ENCODE measurements at regions not wholly inside any gene's neighbourhood (a gene's known extent, or its start where the extent isn't known, plus 50 kb on each side); places are given as distances from the start of the nearest gene placed in this dataset.

DNA sequence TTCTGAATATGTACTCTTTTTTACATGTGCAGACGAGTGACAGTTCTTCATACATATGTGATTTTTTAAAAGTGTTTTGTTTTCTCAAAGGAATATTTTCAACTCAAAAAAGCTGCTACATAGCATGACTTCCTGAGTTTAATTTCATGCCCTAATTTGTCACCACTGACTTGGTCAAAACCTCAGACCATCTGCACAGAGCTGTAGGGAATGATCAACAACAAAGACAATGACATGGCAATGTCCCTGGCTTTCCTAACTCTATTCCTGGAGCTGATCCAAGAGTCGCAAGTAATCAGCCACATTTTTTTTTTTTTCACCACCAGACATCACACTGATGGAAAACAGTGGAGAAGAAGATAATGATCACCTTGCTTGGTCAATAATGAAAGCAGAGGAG is 97.7 kb downstream of the TMA16 start:
- no peak overlapping the region for H3K4me3 ChIP-seq (ENCODE audit: low read depth, poor library complexity, severe bottlenecking)
- DNase-seq (ENCODE audit: low spot score in 2 of 2), result no peak
- intact Hi-C loops (cut with DNase I; ENCODE audit: low total_unique reads), result no loop called here
- TF ChIP-seq CTCF (IDR thresholded peaks at IDR 0.05) (no peak), POLR2A (IDR thresholded peaks at IDR 0.05) (no peak)
- WGBS, 2 donors, result 34 to 38% methylated on average over 2 of the region's 2 CpGs

DNA sequence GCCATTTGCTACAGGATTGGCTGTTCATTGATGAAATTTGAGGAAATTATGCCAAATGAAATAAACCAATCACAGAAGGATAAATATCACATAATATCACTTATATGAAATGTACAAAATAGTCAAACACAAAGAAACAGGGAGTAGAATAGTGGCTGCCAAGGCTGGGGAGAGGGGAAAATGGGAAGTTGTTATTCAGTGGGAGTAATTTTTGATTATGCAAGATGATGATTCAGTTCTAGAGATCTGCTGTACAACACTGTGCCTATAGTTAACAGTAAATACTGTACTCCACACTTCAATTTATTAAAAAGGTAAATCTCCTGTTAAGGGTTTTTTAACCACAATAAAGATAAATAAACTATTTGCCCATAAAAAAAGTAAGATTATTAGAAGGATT is 101.1 kb downstream of the TMA16 start:
- no peak for DNase-seq (ENCODE audit: low spot score in 2 of 2)
- intact Hi-C loops (cut with DNase I; ENCODE audit: low total_unique reads), result no loop called here
- TF ChIP-seq POLR2A (IDR thresholded peaks at IDR 0.05) (no peak), CTCF (IDR thresholded peaks at IDR 0.05) (no peak)
- no peak overlapping the region for H3K4me3 ChIP-seq (ENCODE audit: low read depth, poor library complexity, severe bottlenecking)

GRCh38 chr4:163598028-163598427 is 103.5 kb downstream of the TMA16 start:
- intact Hi-C loops (cut with DNase I; ENCODE audit: low total_unique reads), result no loop called here
- no peak for DNase-seq (ENCODE audit: low spot score in 2 of 2)
- 88 to 91% methylated on average over 4 of the region's 4 CpGs for WGBS, 2 donors
- no peak overlapping the region for H3K4me3 ChIP-seq (ENCODE audit: low read depth, poor library complexity, severe bottlenecking)
- TF ChIP-seq POLR2A (IDR thresholded peaks at IDR 0.05) (no peak), CTCF (IDR thresholded peaks at IDR 0.05) (no peak)

DNA sequence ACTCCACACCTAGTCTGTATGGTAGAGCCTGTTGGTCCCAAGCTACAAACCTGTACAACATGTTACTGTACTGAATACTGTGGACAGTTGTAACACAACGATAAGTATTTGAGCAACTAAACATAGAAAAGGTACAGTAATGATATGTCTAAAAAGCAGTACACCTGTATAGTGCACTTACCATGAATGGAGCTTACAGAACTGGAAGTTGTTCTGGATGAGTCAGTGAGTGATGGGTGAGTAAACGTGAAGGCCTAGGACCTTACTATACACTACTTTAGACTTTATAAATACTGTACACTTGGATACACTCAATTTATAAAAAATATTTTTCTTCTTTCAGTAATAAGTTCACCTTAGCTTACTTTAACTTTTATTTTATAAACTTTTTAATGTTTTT is 104.0 kb downstream of the TMA16 start:
- TF ChIP-seq POLR2A (IDR thresholded peaks at IDR 0.05), result no peak
- no peak for TF ChIP-seq CTCF (IDR thresholded peaks at IDR 0.05)
- intact Hi-C loops (cut with DNase I; ENCODE audit: low total_unique reads), result no loop called here
- DNase-seq (ENCODE audit: low spot score in 2 of 2), result no peak
- WGBS, 2 donors, result 92% methylated on average over 2 of the region's 2 CpGs
- no peak overlapping the region for H3K4me3 ChIP-seq (ENCODE audit: low read depth, poor library complexity, severe bottlenecking)

DNA sequence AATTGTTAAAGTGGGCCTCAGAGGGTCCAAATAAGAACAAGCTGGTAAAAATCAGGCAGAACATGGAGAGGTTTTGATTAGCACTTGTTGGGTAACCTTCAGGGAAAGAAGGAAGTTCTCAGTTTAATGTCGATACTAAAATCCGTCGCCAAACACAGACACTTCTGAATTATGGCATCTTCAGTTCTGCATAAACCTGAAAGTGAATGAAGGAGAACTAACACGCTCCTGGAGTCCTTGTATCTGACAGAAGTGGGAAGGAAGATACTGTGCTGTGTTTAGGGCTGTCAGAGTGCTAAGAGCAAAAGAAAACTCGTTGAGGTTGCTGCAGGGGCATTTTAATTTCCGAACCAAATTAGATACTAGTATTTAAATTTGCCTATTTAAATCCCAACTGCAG is 106.2 kb downstream of the TMA16 start:
- no peak for DNase-seq (ENCODE audit: low spot score in 2 of 2)
- intact Hi-C loops (cut with DNase I; ENCODE audit: low total_unique reads), result no loop called here
- 53 to 58% methylated on average over 6 of the region's 6 CpGs for WGBS, 2 donors
- H3K4me3 ChIP-seq (ENCODE audit: low read depth, poor library complexity, severe bottlenecking), result no peak overlapping the region
- no peak for TF ChIP-seq CTCF (IDR thresholded peaks at IDR 0.05)

DNA sequence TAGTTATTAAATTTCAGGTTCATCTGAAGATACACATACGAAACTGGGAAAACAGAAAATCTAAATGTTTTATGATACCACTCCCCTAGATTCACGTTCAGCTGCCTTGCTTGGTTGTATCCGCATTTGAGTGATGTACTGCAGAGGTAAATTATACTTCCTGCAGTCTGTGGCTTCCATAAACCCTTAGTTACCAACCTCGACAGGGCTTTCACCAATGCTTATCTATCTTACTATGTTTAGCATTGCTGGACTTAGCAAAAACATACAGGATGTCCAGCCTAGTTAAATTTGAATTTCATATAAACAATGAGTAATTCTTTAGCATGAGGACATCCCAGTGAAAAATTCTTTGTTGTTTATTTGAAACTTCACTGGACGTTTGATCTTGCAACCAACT is 108.8 kb downstream of the TMA16 start:
- no peak for DNase-seq (ENCODE audit: low spot score in 2 of 2)
- intact Hi-C loops (cut with DNase I; ENCODE audit: low total_unique reads), result no loop called here
- WGBS, 2 donors, result 49 to 61% methylated on average over 5 of the region's 5 CpGs
- TF ChIP-seq POLR2A (IDR thresholded peaks at IDR 0.05), result no peak
- no peak for TF ChIP-seq CTCF (IDR thresholded peaks at IDR 0.05)
- H3K4me3 ChIP-seq (ENCODE audit: low read depth, poor library complexity, severe bottlenecking), result no peak overlapping the region
